ENCODE measurements at regions not wholly inside any gene's neighbourhood (a gene's known extent, or its start where the extent isn't known, plus 50 kb on each side); places are given as distances from the start of the nearest gene placed in this dataset.
A peak's percentile ranks its signal among the peaks of the same experiment; 100 is the strongest.
"Not testable (repeated sequence)": the region's sequence is repeated elsewhere in the genome, so short reads cannot be mapped to it uniquely, and the experiment has no call there.

DNA sequence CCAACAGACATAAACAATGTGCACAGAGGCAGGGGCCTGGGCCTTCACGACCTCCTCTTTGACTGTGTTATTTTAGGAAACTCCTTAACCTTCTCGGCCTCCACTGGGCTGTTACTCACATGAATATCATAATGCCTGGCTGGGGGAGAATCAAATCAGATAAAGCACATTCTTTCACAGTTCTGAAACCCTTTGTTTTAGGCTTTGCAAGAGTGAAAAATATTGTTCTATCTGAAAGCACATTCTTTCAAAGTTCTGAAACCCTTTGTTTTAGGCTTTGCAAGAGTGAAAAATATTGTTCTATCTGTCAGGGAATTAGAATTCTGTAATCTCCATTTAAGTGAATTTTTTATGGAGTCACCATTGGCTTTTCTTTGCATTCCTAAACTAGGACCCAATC is 50.7 kb upstream of the SYNDIG1 start:
- no peak for DNase-seq

DNA sequence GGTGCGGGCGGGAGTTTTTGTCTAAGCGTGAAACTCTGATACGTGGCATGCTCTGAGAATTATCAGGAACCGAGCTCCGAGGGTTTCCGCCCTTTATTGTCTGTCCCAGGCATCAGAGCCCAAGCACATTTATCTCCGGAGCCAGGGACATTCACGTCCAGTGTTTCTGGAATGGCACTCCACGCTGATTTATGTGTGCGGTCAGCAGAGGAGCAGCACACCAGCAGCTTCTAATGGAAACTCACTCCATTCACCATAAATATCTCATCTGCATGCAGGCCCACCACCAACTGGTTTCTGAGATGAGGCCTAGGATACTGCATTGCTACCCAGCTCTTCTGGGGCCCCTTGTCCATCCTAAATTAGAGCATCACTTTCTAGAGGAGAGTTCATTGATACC is 51.9 kb upstream of the SYNDIG1 start:
- no peak for DNase-seq

- DNase-seq = not testable (repeated sequence)
Measured at GRCh38 chr20:24415444-24415843, 54.0 kb upstream of the SYNDIG1 start.

DNA sequence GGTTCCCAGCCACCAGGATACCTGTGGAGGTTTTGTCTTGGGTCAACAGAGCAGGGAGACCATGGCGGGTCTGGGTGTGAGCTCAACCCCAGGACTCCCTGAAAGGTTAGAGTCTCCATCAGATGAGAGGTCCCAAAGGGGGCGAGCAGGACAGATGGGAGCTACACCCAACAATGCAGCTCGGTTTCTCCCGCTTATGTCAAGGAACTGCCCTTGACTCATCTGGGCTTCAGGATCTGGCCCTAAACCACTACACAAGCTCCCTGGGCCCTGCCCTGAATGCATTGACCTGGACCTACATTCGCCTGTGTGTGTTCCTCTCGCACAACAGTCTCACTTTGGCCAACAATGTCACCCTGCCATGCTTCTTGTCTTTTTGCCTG is 57.6 kb upstream of the SYNDIG1 start:
- DNase-seq = no peak

- peak in 1 of 2 experiments; percentile 56 for DNase-seq
Measured at GRCh38 chr20:24411003-24411833, 58.2 kb upstream of the SYNDIG1 start.

- no peak for DNase-seq
Measured at GRCh38 chr20:24407151-24407550, 62.3 kb upstream of the SYNDIG1 start.

- DNase-seq = peak in 1 of 2 experiments; percentile 7
Measured at GRCh38 chr20:24406750-24407149, 62.7 kb upstream of the SYNDIG1 start.

DNA sequence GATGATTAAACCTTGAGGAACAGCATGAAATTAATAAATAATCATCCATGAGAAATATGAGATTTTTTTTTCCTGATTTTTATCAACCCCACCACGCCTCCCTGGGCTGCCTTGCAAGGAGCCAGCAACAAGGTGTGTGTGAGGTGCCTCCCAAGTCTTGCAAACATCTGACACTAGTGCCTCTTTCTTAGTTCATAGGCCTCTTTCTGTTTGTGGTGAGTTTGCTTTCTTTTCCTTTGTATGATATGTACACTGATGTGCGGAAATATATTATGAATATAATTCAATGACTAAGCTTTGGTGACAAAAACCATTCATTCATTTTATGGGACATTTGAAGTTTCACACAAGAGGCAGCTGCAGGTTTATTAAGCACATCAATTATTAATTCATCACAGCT is 63.2 kb upstream of the SYNDIG1 start:
- no peak for DNase-seq

- DNase-seq = no peak
Measured at GRCh38 chr20:24405810-24406209, 63.6 kb upstream of the SYNDIG1 start.

DNA sequence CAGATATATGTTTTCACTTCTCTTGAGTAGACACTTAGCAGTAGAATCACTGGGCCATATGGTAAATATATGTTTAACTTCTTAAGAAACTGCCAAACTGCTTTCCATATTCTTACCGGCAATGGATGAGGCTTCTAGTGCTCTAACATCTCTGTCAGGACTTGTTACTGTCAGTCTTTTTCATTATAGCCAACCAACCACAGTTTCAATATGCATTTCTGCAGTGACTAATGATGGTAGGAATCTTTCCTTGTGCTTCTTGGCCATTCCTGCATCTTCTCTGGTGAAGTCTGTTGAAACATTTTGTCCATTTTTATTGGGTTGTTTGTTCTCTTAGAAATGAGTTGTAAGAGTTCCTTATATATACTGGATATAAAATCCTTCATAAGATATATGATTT is 66.0 kb upstream of the SYNDIG1 start:
- DNase-seq = no peak

- DNase-seq = no peak
Measured at GRCh38 chr20:24402188-24402587, 67.2 kb upstream of the SYNDIG1 start.

DNA sequence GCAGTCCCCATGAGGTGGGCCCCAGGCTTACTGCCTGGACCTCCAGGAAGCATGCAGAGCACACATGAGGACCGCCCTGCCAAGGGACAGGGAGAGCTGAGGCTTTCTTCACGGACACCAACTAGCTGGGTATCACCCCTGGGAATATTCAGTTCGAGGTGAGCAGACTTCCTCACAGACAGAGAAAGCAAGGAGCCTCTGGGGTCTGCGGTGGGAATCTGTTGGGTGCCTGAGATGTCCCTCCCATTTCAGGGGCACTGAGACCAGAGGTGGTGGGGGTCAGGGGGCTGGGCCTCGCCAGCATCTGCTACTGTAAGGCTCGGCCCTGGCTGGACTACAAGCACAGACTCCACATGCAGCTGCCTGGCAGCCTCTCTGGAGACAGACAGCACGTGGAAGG is 74.3 kb upstream of the SYNDIG1 start:
- DNase-seq = no peak

DNA sequence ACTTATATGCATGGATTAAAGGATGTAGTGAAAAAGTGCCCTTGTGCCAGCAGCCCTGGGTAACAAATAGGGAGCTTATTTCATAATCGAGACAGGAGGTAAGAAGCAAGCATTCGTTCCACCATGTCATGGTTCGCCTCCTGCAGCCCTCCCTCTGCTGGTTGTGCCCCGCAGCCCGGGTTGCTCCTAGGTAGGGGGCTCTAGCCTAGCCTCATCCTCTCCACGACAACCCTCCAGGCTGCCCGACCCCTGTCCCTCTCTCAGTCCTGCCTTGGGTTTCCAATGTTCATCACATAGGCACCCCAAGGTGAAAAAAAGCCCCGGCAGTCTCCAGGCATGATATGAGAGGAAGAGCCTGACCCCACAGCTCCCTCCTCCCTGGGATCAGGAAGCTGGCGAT is 75.5 kb upstream of the SYNDIG1 start:
- DNase-seq = no peak

DNA sequence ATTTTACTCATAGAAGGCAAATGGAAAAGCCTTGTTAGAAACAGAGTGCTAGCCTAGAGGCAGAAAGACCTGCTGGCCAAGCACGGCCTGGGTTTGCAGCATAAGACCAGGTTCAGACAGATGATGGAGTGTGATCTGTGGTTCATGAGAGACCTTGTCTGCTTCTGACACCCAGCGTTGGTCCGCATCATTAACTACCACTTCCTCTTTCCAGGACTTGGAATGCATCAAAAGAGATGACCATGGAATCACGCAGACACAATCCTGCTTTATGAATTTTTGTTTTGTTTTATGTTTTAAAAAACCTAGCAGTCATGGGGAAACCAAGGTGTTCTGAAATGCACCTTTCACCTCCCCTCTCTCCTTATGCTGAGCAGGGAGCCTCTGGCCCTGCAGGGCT is 76.8 kb upstream of the SYNDIG1 start:
- no peak for DNase-seq

DNA sequence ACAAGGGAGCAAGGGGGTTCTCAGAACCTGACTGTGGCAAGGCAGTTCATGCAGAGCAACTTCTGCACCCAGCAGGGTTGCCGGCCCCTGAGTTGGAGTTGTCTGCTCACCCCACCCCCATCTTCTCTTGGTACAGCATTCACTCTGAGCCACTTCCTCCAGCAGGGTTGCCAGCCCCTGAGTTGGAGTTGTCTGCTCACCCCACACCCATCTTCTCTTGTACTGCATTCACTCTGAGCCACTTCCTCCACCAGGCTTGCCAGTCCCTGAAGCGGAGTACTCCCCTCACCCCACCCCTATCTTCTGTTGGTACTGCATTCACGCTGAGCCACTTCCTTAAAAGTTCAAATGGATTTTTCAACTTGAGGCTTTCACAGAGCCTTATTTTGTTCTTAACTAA is 79.7 kb upstream of the SYNDIG1 start:
- no peak for DNase-seq

DNA sequence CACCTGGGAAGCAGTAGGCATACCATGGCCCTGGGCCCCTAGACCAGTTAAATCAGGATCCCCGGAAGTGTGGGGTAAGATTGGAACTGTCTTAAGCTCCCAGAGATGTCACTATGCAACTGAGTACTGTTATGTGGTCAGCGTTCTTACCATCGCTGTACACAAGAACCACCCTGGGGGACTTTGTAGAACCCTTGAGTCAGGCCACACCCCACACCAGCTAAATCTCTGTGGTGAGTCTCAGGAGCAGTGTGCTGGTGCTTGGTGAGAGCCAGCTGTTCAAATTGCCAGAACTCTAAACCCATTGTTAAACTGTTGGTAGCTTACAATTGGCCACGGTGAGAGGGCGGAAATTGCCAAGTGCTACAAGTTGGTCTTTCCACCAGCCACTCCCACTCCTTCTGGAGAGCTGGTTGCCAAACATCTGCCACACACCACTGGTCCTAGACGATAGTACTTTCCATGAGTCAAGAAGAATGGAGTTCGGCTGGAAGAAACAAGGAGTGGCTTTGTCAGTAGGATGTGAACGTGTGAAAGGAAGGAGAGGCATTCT is 80.5 kb upstream of the SYNDIG1 start:
- no peak for DNase-seq

DNA sequence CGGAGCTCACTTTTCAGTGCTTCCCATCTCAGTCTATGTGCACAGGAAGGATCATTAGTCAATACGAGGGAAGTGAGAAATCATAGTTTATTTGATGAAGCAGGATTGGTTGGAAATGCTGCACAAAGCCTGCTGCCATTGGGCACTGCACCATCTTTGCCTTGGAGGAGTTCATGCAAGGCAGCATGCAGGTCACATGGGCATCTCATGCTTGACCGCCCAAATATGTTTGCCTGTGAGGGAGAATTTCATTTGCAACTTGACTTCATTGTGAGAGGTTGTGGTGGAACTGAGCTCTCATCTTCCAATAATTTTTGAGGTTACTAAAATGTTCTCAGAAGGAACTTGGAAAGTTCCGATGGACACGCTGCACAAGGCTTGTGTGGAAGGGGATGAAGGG is 83.9 kb upstream of the SYNDIG1 start:
- DNase-seq = no peak

DNA sequence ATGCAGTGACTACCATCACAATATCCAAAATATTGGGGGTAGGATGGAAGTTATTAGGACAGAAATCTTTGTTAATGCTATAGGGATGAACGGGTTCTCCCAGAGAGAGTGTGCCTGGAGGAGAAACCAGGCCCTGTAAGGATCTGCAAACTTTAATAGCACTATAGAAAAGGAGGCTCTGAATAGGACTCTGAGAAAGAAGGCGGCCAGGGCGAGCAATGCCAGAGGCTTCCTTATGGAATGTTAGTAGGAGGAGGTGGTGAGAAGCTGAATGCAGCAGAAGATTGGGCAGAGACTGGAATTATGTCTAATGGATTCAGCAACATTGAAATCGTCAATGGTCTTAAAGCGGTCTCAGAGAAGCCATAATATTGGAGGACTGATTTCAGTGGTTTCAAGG is 84.6 kb upstream of the SYNDIG1 start:
- DNase-seq = no peak

DNA sequence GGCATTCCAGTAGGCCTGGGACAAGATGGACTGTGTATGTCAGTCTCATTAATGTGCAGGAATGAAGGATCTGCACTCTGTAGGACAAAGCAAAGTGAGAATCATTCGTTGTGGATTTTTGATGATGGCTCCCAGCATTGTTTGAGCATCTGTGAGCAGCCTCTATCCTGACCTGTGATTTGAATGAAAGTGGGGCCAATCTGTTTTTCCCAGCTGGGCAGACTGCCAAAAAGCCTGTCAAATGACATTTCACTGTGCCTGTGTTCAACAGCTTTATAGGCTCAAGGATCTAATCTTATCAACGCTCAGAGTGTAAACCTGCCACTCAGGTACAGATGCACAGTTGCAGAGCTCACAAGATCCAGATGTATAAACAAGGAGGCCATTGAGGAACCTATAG is 86.7 kb upstream of the SYNDIG1 start:
- DNase-seq = peak; percentile 98 to 100

DNA sequence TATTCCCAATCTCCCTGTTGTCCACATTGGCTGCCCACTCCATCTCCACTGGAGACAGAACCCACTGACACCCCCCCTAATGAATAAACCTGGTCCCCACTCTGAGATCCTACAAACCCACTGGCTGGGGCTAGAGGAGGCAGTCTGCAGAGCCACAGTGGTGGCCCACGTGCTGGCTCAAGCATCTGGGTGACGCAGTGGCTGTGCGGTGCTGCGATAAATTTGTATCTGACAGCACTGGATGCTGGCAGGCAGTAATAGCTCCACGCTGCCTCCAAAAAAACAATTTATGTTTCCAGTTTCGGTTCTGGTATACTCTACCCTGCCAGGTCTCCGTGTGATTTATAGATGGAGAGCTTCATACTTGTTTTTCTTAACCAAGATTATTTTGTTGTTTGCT is 87.1 kb upstream of the SYNDIG1 start:
- peak; percentile 29 to 57 for DNase-seq

DNA sequence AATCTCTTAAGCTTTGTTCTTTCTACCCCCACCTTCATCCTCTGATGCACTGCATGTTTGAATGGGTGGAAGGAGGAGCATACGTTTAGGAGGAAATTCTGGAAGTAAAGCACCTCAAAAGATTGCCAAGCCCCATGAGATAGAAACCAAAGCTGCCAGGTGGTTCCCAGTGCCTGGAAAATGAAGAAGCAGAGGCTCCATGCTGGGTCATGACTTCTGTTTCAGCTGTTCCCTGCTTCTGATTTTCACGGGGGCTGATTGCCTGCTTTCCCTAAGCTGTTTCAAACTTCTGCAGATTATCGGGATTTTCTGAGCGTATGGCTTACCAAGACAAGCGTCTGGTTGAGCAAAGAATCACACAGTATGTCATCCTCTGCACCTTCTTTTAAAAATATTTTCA is 87.5 kb upstream of the SYNDIG1 start:
- peak; percentile 35 to 73 for DNase-seq

DNA sequence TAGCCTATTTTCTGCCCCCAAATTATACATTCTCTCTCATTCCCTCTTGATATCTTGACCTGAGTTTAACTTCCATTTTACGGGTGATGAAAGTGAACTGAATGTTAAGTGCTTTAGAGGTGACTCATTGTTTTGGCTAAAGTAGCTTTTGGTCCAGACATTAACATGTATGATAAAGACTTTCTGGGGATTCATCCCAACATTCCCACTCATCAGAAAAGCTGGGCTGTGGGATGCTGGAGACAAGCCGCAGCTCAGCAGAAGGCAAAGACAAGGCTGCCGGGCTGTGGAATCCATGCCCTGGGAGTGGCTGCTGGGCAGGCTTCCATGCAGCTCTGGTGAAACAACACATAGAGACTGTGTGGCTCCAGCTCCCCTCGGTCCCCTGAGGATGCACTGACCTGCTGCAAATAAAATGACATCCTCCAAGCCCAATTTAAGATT is 89.9 kb upstream of the SYNDIG1 start:
- no peak for DNase-seq

GRCh38 chr20:24378661-24379483 is 90.6 kb upstream of the SYNDIG1 start:
- DNase-seq = peak; percentile 73 to 74
